AG10803 (cell line): ENCODE measurements at regions not wholly inside any gene's neighbourhood (a gene's known extent, or its start where the extent isn't known, plus 50 kb on each side); places are given as distances from the start of the nearest gene placed in this dataset.

ENCODE experiments used
- DNase-seq: peaks from one replicate; pipeline ENCODE4 v3.0.0; 2010; ENCODE audit warnings: low read depth
- H3K4me3 ChIP-seq: 2 replicates; pipeline ENCODE4 v1.5.1; 2011; ENCODE audit warnings: mild to moderate bottlenecking, low read length, control low read depth
- TF ChIP-seq, protein P1 (sequence below): conservative IDR thresholded peaks from 2 replicates; pipeline ENCODE4 v1.5.1; 2011; ENCODE audit warnings: mild to moderate bottlenecking, low read length, control low read depth, inconsistent platforms

- no peak for DNase-seq
- no peak overlapping the region for H3K4me3 ChIP-seq
- TF ChIP-seq, protein P1, sequence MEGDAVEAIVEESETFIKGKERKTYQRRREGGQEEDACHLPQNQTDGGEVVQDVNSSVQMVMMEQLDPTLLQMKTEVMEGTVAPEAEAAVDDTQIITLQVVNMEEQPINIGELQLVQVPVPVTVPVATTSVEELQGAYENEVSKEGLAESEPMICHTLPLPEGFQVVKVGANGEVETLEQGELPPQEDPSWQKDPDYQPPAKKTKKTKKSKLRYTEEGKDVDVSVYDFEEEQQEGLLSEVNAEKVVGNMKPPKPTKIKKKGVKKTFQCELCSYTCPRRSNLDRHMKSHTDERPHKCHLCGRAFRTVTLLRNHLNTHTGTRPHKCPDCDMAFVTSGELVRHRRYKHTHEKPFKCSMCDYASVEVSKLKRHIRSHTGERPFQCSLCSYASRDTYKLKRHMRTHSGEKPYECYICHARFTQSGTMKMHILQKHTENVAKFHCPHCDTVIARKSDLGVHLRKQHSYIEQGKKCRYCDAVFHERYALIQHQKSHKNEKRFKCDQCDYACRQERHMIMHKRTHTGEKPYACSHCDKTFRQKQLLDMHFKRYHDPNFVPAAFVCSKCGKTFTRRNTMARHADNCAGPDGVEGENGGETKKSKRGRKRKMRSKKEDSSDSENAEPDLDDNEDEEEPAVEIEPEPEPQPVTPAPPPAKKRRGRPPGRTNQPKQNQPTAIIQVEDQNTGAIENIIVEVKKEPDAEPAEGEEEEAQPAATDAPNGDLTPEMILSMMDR: no peak
These were observed 193.8 kb upstream of the OBI1 start for GRCh38 chr13:78852709-78853108.

GRCh38 chr13:78845656-78846365, 186.9 kb upstream of the OBI1 start:
- TF ChIP-seq, protein P1: no peak
- no peak for DNase-seq
- H3K4me3 ChIP-seq: no peak overlapping the region

DNA sequence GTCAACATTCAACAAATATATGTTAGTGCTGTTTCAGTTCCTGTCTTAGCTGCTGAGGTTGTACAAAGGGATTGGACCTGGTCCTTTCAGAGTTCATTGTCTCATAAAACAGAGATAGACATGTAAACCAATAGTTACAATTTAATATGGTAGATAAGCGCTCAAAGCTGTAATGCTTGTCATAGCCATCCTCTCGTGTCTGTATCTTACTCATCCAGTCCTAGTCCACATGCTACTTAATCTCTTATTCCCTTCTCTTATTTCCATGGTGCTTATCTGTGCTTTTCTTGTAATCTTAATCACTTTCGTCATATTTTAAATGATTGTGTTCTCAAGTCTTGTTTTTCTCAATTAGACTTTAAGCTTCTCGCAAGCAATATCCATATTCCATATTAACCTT, 185.2 kb upstream of the OBI1 start:
- DNase-seq: no peak
- TF ChIP-seq, protein P1: no peak
- no peak overlapping the region for H3K4me3 ChIP-seq

DNA sequence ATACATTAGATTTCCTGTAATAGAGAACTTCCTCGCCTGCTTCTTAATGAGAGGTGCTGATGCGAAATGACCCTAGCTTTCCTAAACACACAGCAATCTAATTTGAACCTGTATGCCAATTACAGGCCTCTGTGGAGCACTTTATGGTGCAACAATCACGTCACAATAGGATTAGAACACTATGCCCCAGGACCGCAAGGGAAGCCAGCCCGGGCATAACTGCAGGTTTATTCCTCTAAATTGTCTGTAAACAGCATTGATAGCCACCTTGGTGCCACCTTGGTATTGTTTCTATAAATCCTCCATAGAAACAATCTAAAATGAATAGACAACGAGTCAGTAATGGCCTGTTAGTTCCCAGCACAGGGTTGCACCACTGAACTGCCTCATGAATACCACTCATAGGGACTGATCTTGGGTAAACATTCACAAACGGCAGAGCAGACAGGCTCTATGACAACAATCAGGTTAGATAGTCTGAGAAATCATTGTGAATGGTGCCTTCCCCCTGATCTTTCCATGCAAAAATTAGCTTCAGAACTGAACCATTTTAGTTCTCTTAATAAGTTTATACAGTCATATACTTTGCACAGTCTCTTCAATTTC, 182.5 kb upstream of the OBI1 start:
- DNase-seq: no peak
- no peak overlapping the region for H3K4me3 ChIP-seq
- TF ChIP-seq, protein P1: no peak

GRCh38 chr13:78836238-78836784, 177.4 kb upstream of the OBI1 start:
- DNase-seq: no peak
- no peak overlapping the region for H3K4me3 ChIP-seq
- TF ChIP-seq, protein P1: no peak

- TF ChIP-seq, protein P1: no peak
- no peak for DNase-seq
- no peak overlapping the region for H3K4me3 ChIP-seq
These were observed 173.5 kb upstream of the OBI1 start for GRCh38 chr13:78832461-78832860.

- DNase-seq: no peak
- H3K4me3 ChIP-seq: no peak overlapping the region
- TF ChIP-seq, protein P1: no peak
These were observed 171.6 kb upstream of the OBI1 start for GRCh38 chr13:78830508-78830907.
